Astrocyte (in vitro differentiated cells and primary cell): ENCODE measurements at regions not wholly inside any gene's neighbourhood (a gene's known extent, or its start where the extent isn't known, plus 50 kb on each side); places are given as distances from the start of the nearest gene placed in this dataset.

Experiments
- DNase-seq: peaks from one replicate; pipeline ENCODE4 v3.0.0-alpha.2; 2010; ENCODE audit warnings: low read depth
- FAIRE-seq: peaks from 2 replicates; lab custom pipeline; 2011; peaks lifted over from hg19 to GRCh38; lab: Jason Lieb, UNC
- H2AFZ ChIP-seq: 2 replicates; pipeline ENCODE4 v1.6.0; 2012; ENCODE audit warnings: low read depth, low read length, inconsistent platforms
- H3K27ac ChIP-seq: 2 replicates; pipeline ENCODE4 v1.5.1; 2011; ENCODE audit warnings: low read depth, low read length, inconsistent platforms
- H3K27me3 ChIP-seq: 2 replicates; pipeline ENCODE4 v1.6.0; 2011; ENCODE audit warnings: low read length, inconsistent platforms; ENCODE audit not compliant: insufficient read depth
- H3K36me3 ChIP-seq: 2 replicates; pipeline ENCODE4 v1.5.1; 2011; ENCODE audit warnings: low read length, inconsistent platforms; ENCODE audit not compliant: insufficient read depth
- H3K4me1 ChIP-seq: 2 replicates; pipeline ENCODE4 v1.5.1; 2011; ENCODE audit warnings: low read length, inconsistent platforms; ENCODE audit not compliant: insufficient read depth
- H3K4me2 ChIP-seq: 2 replicates; pipeline ENCODE4 v1.6.0; 2012; ENCODE audit warnings: low read length, inconsistent platforms
- H3K4me3 ChIP-seq: 2 replicates; pipeline ENCODE4 v1.5.1; 2011; ENCODE audit warnings: low read depth, mild to moderate bottlenecking, low read length, inconsistent platforms; ENCODE audit not compliant: insufficient read depth
- H3K79me2 ChIP-seq: 2 replicates; pipeline ENCODE4 v1.6.0; 2012; ENCODE audit warnings: mild to moderate bottlenecking, low read length, inconsistent platforms; ENCODE audit not compliant: insufficient read depth
- H3K9ac ChIP-seq: 2 replicates; pipeline ENCODE4 v1.6.0; 2012; ENCODE audit warnings: mild to moderate bottlenecking, low read length, inconsistent platforms
- H3K9me3 ChIP-seq: 2 replicates; pipeline ENCODE4 v1.5.1; 2012; ENCODE audit warnings: low read depth, mild to moderate bottlenecking, low read length, inconsistent platforms; ENCODE audit not compliant: insufficient read depth
- H4K20me1 ChIP-seq: 2 replicates; pipeline ENCODE4 v1.6.0; 2012; ENCODE audit warnings: low read length, inconsistent platforms; ENCODE audit not compliant: insufficient read depth
- H3K27ac Mint-ChIP-seq: one replicate; pipeline ENCODE4 v1.8.0; 2021; ENCODE audit warnings: mild to moderate bottlenecking, mixed read lengths; ENCODE audit not compliant: unreplicated experiment
- H3K27me3 Mint-ChIP-seq: one replicate; pipeline ENCODE4 v1.8.0; 2021; ENCODE audit warnings: low read depth, mixed read lengths; ENCODE audit not compliant: unreplicated experiment
- H3K36me3 Mint-ChIP-seq: one replicate; pipeline ENCODE4 v1.8.0; 2021; ENCODE audit warnings: low read depth, mixed read lengths; ENCODE audit not compliant: unreplicated experiment
- H3K4me1 Mint-ChIP-seq: one replicate; pipeline ENCODE4 v1.8.0; 2021; ENCODE audit warnings: low read depth, mixed read lengths; ENCODE audit not compliant: unreplicated experiment
- H3K4me3 Mint-ChIP-seq: one replicate; pipeline ENCODE4 v1.8.0; 2021; ENCODE audit warnings: mild to moderate bottlenecking, moderate library complexity, mixed read lengths; ENCODE audit not compliant: unreplicated experiment
- H3K9me3 Mint-ChIP-seq: one replicate; pipeline ENCODE4 v1.8.0; 2021; ENCODE audit warnings: mild to moderate bottlenecking, mixed read lengths; ENCODE audit not compliant: unreplicated experiment
- CTCF ChIP-seq: IDR thresholded peaks from 2 replicates; pipeline ENCODE4 v1.5.1; 2011; ENCODE audit warnings: low read depth, mild to moderate bottlenecking, inconsistent platforms, low read length, moderate library complexity; ENCODE audit not compliant: insufficient read depth
- EZH2 ChIP-seq: IDR thresholded peaks from 2 replicates; pipeline ENCODE4 v1.6.1; 2012; ENCODE audit warnings: mild to moderate bottlenecking, low read length, inconsistent platforms; ENCODE audit not compliant: insufficient read depth

GRCh38 chr6:20301256-20301655 lies 89.0 kb upstream of the MBOAT1 start:
- Histone ChIP-seq H3K9ac (no peak overlapping the region), H3K9me3 (no peaks in the 10 kb centered on the region), H3K4me2 (no peak overlapping the region), H3K79me2 (no peaks in the 10 kb centered on the region), H4K20me1 (no peaks in the 10 kb centered on the region), H3K27ac (no peak overlapping the region), H3K27me3 (no peaks in the 10 kb centered on the region), H3K36me3 (no peaks in the 10 kb centered on the region), H3K4me3 (no peak overlapping the region), H2AFZ (no peak overlapping the region), H3K4me1 (no peaks in the 10 kb centered on the region)
- no peaks in the 10 kb centered on the region for H3K36me3 Mint-ChIP-seq
- no peak overlapping the region for H3K4me3 Mint-ChIP-seq
- no peak overlapping the region for H3K27ac Mint-ChIP-seq
- H3K9me3 Mint-ChIP-seq: peaks cover 9% of the 10 kb centered on the region
- peaks cover 10% of the 10 kb centered on the region for H3K4me1 Mint-ChIP-seq
- TF ChIP-seq EZH2 (no peak), CTCF (no peak)
- FAIRE-seq (no peak), DNase-seq (no peak)
- H3K27me3 Mint-ChIP-seq: no peaks in the 10 kb centered on the region

GRCh38 chr6:20302168-20302567 lies 89.9 kb upstream of the MBOAT1 start:
- no peaks in the 10 kb centered on the region for H3K36me3 ChIP-seq
- no peaks in the 10 kb centered on the region for H4K20me1 ChIP-seq
- H3K4me3 ChIP-seq: no peak overlapping the region
- DNase-seq (no peak), FAIRE-seq (no peak)
- Mint-ChIP-seq H3K36me3 (no peaks in the 10 kb centered on the region), H3K27ac (no peak overlapping the region), H3K27me3 (no peaks in the 10 kb centered on the region), H3K4me3 (no peak overlapping the region), H3K9me3 (peaks cover 9% of the 10 kb centered on the region), H3K4me1 (peaks cover 10% of the 10 kb centered on the region)
- H3K4me1 ChIP-seq: no peaks in the 10 kb centered on the region
- no peak overlapping the region for H2AFZ ChIP-seq
- H3K27ac ChIP-seq: no peak overlapping the region
- H3K79me2 ChIP-seq: no peaks in the 10 kb centered on the region
- no peak for TF ChIP-seq EZH2
- no peak for TF ChIP-seq CTCF
- no peak overlapping the region for H3K4me2 ChIP-seq
- H3K9me3 ChIP-seq: no peaks in the 10 kb centered on the region
- H3K9ac ChIP-seq: no peak overlapping the region
- H3K27me3 ChIP-seq: no peaks in the 10 kb centered on the region

GRCh38 chr6:20302702-20303251 lies 90.5 kb upstream of the MBOAT1 start:
- no peaks in the 10 kb centered on the region for H3K27me3 Mint-ChIP-seq
- H3K79me2 ChIP-seq: no peaks in the 10 kb centered on the region
- FAIRE-seq (no peak), DNase-seq (peak; percentile 78)
- no peaks in the 10 kb centered on the region for H3K36me3 Mint-ChIP-seq
- H3K9ac ChIP-seq: no peak overlapping the region
- H3K27me3 ChIP-seq: no peaks in the 10 kb centered on the region
- no peak overlapping the region for H3K4me2 ChIP-seq
- no peak overlapping the region for H3K4me3 ChIP-seq
- H3K36me3 ChIP-seq: no peaks in the 10 kb centered on the region
- H3K4me1 Mint-ChIP-seq: peaks cover 10% of the 10 kb centered on the region
- no peak for TF ChIP-seq CTCF
- TF ChIP-seq EZH2: no peak
- H3K4me1 ChIP-seq: no peaks in the 10 kb centered on the region
- no peaks in the 10 kb centered on the region for H3K9me3 ChIP-seq
- no peak overlapping the region for H3K27ac ChIP-seq
- no peak overlapping the region for H3K4me3 Mint-ChIP-seq
- H3K9me3 Mint-ChIP-seq: peaks cover 9% of the 10 kb centered on the region
- H3K27ac Mint-ChIP-seq: no peak overlapping the region
- H2AFZ ChIP-seq: no peak overlapping the region
- H4K20me1 ChIP-seq: no peaks in the 10 kb centered on the region
